GM12878 (cell line): ENCODE measurements at regions not wholly inside any gene's neighbourhood (a gene's known extent, or its start where the extent isn't known, plus 50 kb on each side); places are given as distances from the start of the nearest gene placed in this dataset.

Experiments used
- ATAC-seq: fragments of 200-7000 bp; cut with Tn5 transposase; 3 replicates; pipeline ENCODE4 v1.9.1; 2020; ENCODE audit warnings: mild to moderate bottlenecking, moderate library complexity
- BruUV-seq: library from RNA; stranded (reverse); fragments of 400-500 nt; replicated peaks from 2 replicates; lab custom pipeline; 2021; lab: Mats Ljungman, UMichigan
- CTCF ChIA-PET: fragments of 300-600 bp; sonication (Branson Sonifier 250); formaldehyde crosslinking; extraction: SDS; loops from one replicate; lab custom pipeline; 2021; ENCODE audit warnings: inconsistent platforms; lab: Yijun Ruan, JAX
- POLR2A ChIA-PET: fragments of 350-600 bp; formaldehyde crosslinking; extraction: SDS; loops from one replicate; lab custom pipeline; 2021; ENCODE audit warnings: inconsistent platforms; lab: Charles Lee
- RAD21 ChIA-PET: fragments of 300-600 bp; sonication (Branson Sonifier 250); formaldehyde crosslinking; loops from one replicate; lab custom pipeline; 2023; ENCODE audit warnings: antibody characterized with exemption; ENCODE audit not compliant: unreplicated experiment; lab: Charles Lee
- SMC1A ChIA-PET: fragments of 300-600 bp; sonication (Branson Sonifier 250); formaldehyde crosslinking; loops from one replicate; lab custom pipeline; 2023; ENCODE audit not compliant: unreplicated experiment, uncharacterized antibody; lab: Charles Lee
- DNase-seq: peaks from one replicate; pipeline ENCODE4 v3.0.0-alpha.2; 2011; ENCODE audit warnings: low read depth, low spot score
- FAIRE-seq: peaks from 3 replicates; lab custom pipeline; 2011; peaks lifted over from hg19 to GRCh38; lab: Jason Lieb, UNC
- H2AFZ ChIP-seq: 2 replicates; pipeline ENCODE4 v1.6.0; 2011; ENCODE audit warnings: low read depth, low read length, control low read depth; ENCODE audit not compliant: control insufficient read depth
- H3K27ac ChIP-seq: 2 replicates; pipeline ENCODE4 v1.5.1; 2011; ENCODE audit warnings: control low read depth; ENCODE audit not compliant: control insufficient read depth, insufficient read depth
- H3K27me3 ChIP-seq, 2 experiments: replicated peaks in 1 of 2; 2 replicates each; pipeline versions ENCODE4 v1.6.0 to v1.6.1; 2011; ENCODE audit warnings: low read length in 1 of 2; ENCODE audit not compliant: control insufficient read depth in 2 of 2, insufficient read depth in 2 of 2
- H3K36me3 ChIP-seq, 2 experiments: 2 replicates each; pipeline ENCODE4 v1.5.1; 2011; ENCODE audit warnings: low read length in 1 of 2; ENCODE audit not compliant: control insufficient read depth in 2 of 2, insufficient read depth in 2 of 2
- H3K4me1 ChIP-seq: 2 replicates; pipeline ENCODE4 v1.6.1; 2011; ENCODE audit warnings: mild to moderate bottlenecking, low read length, moderate library complexity, mixed read lengths; ENCODE audit not compliant: control insufficient read depth, insufficient read depth
- H3K4me2 ChIP-seq: 2 replicates; pipeline ENCODE4 v1.6.0; 2011; ENCODE audit warnings: control low read depth; ENCODE audit not compliant: control insufficient read depth, insufficient read depth
- H3K4me3 ChIP-seq: fragments of 200-600 bp; sonication (generic); 2 replicates; pipeline ENCODE4 v1.5.1; 2016
- H3K79me2 ChIP-seq: 2 replicates; pipeline ENCODE4 v1.6.0; 2011; ENCODE audit warnings: low read length; ENCODE audit not compliant: control insufficient read depth, insufficient read depth
- H3K9ac ChIP-seq: 2 replicates; pipeline ENCODE4 v1.8.0; 2011; ENCODE audit warnings: low read length, control low read depth, mixed read lengths; ENCODE audit not compliant: control insufficient read depth, insufficient read depth
- H3K9me3 ChIP-seq: replicated peaks from 3 replicates; pipeline ENCODE4 v1.5.1; 2011; ENCODE audit warnings: mild to moderate bottlenecking, low read length; ENCODE audit not compliant: control insufficient read depth, insufficient read depth
- H4K20me1 ChIP-seq: 2 replicates; pipeline ENCODE4 v1.6.0; 2011; ENCODE audit not compliant: control insufficient read depth, insufficient read depth
- BACH1 ChIP-seq: fragments of 450-650 bp; IDR thresholded peaks from 2 replicates; pipeline ENCODE4 v1.6.1; 2017; ENCODE audit warnings: mild to moderate bottlenecking, borderline replicate concordance
- CBX5 ChIP-seq: sonication (generic); IDR thresholded peaks from 2 replicates; pipeline ENCODE4 v1.6.1; 2016; ENCODE audit warnings: low read depth, moderate library complexity, mild to moderate bottlenecking, inconsistent platforms
- CREB1 ChIP-seq: IDR thresholded peaks from 2 replicates; pipeline ENCODE4 v1.6.1; 2012; ENCODE audit warnings: low read depth, mild to moderate bottlenecking, inconsistent platforms
- IKZF1 ChIP-seq: fragments of 450-650 bp; conservative IDR thresholded peaks from 2 replicates; pipeline ENCODE4 v1.6.1; 2017; ENCODE audit warnings: antibody characterized with exemption, mild to moderate bottlenecking
- MEF2B ChIP-seq: fragments of 450-650 bp; IDR thresholded peaks from 2 replicates; pipeline ENCODE4 v1.6.1; 2018; ENCODE audit warnings: mild to moderate bottlenecking, moderate library complexity; ENCODE audit not compliant: partially characterized antibody, poor library complexity, severe bottlenecking
- NR2F1 ChIP-seq: fragments of 450-650 bp; conservative IDR thresholded peaks from 2 replicates; pipeline ENCODE4 v1.6.1; 2017; ENCODE audit warnings: mild to moderate bottlenecking
- PAX8 ChIP-seq: fragments of 450-650 bp; IDR thresholded peaks from 2 replicates; pipeline ENCODE4 v1.6.1; 2017; ENCODE audit warnings: mild to moderate bottlenecking, moderate library complexity
- RBBP5 ChIP-seq: fragments of 200-600 bp; sonication (generic); conservative IDR thresholded peaks from 2 replicates; pipeline ENCODE4 v1.6.1; 2016
- RFX5 ChIP-seq: IDR thresholded peaks from 2 replicates; pipeline ENCODE4 v1.6.1; 2011; ENCODE audit warnings: low read depth, low read length, improper control_type of control experiment
- SUZ12 ChIP-seq: fragments of 200-600 bp; sonication (generic); IDR thresholded peaks from one replicate; pipeline ENCODE4 v1.6.1; 2018; ENCODE audit warnings: antibody characterized with exemption, mild to moderate bottlenecking; ENCODE audit not compliant: unreplicated experiment
- YY1 ChIP-seq: IDR thresholded peaks from 2 replicates; pipeline ENCODE4 v1.6.1; 2011; ENCODE audit warnings: low read depth, mild to moderate bottlenecking, low read length
- in situ Hi-C: fragments of 300-500 bp; cut with MboI; formaldehyde crosslinking; loops from 9 replicates; pipeline ENCODE4 v1.14.3; 2018; ENCODE audit warnings: mixed read lengths
- intact Hi-C: fragments of 100-400 bp; cut with micrococcal nuclease; formaldehyde crosslinking; loops from one replicate; pipeline ENCODE4 v1.14.2; 2022; ENCODE audit not compliant: unreplicated experiment
- TF ChIP-seq, protein P1 (sequence below): fragments of 450-650 bp; IDR thresholded peaks from 2 replicates; pipeline ENCODE4 v1.6.1; 2017; ENCODE audit warnings: mild to moderate bottlenecking, moderate library complexity
- TF ChIP-seq, protein P2 (sequence below): IDR thresholded peaks from 2 replicates; pipeline ENCODE4 v1.6.1; 2012; ENCODE audit warnings: low read depth, low read length, improper control_type of control experiment
- TF ChIP-seq, protein P3 (sequence below): fragments of 450-650 bp; conservative IDR thresholded peaks from 2 replicates; pipeline ENCODE4 v1.6.1; 2017; ENCODE audit warnings: mild to moderate bottlenecking, moderate library complexity
- TF ChIP-seq, protein P4 (sequence below), 3 experiments: IDR thresholded peaks in 2 of 3; conservative IDR thresholded peaks in 1 of 3; 2 replicates each; pipeline ENCODE4 v1.5.1; 2011; ENCODE audit warnings: low read depth in 3 of 3, low read length in 3 of 3, mild to moderate bottlenecking in 3 of 3, control low read depth in 2 of 3, moderate library complexity in 2 of 3, inconsistent platforms in 1 of 3, mixed read lengths in 1 of 3; ENCODE audit not compliant: control insufficient read depth in 2 of 3, insufficient read depth in 1 of 3; ENCODE audit errors: extremely low read depth in 1 of 3

DNA sequence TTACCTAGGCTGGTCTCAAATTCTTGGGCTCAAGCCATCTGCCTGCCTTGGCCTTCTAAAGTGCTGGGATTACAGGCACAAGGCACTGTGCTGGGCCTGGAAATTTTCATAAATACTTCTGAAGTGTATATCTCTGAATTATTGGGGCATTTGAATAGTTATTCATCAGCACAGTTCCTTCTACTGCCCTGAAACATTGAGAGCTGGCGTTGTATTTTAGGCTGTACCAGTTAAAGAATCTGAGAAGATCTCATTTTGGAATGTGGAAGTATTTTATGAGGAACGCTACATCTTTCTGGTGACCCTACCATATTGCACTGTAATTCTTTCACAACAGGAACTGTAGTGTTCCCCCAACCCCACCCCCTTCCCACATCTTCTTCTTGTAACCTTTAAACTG, 349.0 kb upstream of the RGS6 start (continued):
- TF ChIP-seq, protein P1, sequence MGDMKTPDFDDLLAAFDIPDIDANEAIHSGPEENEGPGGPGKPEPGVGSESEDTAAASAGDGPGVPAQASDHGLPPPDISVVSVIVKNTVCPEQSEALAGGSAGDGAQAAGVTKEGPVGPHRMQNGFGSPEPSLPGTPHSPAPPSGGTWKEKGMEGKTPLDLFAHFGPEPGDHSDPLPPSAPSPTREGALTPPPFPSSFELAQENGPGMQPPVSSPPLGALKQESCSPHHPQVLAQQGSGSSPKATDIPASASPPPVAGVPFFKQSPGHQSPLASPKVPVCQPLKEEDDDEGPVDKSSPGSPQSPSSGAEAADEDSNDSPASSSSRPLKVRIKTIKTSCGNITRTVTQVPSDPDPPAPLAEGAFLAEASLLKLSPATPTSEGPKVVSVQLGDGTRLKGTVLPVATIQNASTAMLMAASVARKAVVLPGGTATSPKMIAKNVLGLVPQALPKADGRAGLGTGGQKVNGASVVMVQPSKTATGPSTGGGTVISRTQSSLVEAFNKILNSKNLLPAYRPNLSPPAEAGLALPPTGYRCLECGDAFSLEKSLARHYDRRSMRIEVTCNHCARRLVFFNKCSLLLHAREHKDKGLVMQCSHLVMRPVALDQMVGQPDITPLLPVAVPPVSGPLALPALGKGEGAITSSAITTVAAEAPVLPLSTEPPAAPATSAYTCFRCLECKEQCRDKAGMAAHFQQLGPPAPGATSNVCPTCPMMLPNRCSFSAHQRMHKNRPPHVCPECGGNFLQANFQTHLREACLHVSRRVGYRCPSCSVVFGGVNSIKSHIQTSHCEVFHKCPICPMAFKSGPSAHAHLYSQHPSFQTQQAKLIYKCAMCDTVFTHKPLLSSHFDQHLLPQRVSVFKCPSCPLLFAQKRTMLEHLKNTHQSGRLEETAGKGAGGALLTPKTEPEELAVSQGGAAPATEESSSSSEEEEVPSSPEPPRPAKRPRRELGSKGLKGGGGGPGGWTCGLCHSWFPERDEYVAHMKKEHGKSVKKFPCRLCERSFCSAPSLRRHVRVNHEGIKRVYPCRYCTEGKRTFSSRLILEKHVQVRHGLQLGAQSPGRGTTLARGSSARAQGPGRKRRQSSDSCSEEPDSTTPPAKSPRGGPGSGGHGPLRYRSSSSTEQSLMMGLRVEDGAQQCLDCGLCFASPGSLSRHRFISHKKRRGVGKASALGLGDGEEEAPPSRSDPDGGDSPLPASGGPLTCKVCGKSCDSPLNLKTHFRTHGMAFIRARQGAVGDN = no peak
- no peak for TF ChIP-seq RBBP5
- TF ChIP-seq IKZF1 = no peak
- TF ChIP-seq RFX5 = no peak
- TF ChIP-seq, protein P2, sequence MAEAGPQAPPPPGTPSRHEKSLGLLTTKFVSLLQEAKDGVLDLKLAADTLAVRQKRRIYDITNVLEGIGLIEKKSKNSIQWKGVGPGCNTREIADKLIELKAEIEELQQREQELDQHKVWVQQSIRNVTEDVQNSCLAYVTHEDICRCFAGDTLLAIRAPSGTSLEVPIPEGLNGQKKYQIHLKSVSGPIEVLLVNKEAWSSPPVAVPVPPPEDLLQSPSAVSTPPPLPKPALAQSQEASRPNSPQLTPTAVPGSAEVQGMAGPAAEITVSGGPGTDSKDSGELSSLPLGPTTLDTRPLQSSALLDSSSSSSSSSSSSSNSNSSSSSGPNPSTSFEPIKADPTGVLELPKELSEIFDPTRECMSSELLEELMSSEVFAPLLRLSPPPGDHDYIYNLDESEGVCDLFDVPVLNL = no peak
- no peak for TF ChIP-seq YY1

DNA sequence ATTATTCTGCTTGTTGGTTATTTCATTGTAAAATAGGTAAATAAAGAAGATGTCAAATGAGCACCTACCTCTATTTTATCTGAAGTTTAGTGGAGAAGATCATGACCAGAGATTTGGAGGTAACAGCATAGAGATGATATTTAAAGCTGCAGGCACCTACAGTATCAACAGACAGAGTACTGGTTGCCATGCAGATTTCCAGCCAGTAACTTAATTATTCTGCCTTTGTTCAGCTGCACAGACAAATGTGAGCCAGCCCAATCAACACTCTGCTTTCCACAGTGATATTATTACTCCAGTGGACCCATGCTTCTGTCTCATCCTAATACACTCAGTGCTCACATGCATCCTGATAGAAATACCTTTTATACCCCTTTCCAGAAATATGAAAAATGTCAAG, 348.5 kb upstream of the RGS6 start:
- Histone ChIP-seq H3K27me3 (no peaks in the 10 kb centered on the region), H3K4me3 (no peak overlapping the region), H3K4me2 (no peak overlapping the region), H3K36me3 (peaks cover 0 to 5% of the 10 kb centered on the region in 2 experiments; a peak in 3 of 4 replicates), H2AFZ (no peak overlapping the region), H3K27ac (no peak overlapping the region), H3K4me1 (no peaks in the 10 kb centered on the region)
- CTCF ChIA-PET = interaction anchor here (0.6 to 2.6 kb wide), 2 partner anchors 7 to 25 kb away, joined by 3 to 12 read pairs; no protein-coding TSS in a partner anchor
- intact Hi-C loops (no loop called here), in situ Hi-C loops (no loop called here)
- no peak for ATAC-seq
- TF ChIP-seq BACH1 (no peak), CBX5 (no peak), MEF2B (no peak), SUZ12 (no peak), PAX8 (no peak), CREB1 (no peak), NR2F1 (no peak)
- TF ChIP-seq, protein P3, sequence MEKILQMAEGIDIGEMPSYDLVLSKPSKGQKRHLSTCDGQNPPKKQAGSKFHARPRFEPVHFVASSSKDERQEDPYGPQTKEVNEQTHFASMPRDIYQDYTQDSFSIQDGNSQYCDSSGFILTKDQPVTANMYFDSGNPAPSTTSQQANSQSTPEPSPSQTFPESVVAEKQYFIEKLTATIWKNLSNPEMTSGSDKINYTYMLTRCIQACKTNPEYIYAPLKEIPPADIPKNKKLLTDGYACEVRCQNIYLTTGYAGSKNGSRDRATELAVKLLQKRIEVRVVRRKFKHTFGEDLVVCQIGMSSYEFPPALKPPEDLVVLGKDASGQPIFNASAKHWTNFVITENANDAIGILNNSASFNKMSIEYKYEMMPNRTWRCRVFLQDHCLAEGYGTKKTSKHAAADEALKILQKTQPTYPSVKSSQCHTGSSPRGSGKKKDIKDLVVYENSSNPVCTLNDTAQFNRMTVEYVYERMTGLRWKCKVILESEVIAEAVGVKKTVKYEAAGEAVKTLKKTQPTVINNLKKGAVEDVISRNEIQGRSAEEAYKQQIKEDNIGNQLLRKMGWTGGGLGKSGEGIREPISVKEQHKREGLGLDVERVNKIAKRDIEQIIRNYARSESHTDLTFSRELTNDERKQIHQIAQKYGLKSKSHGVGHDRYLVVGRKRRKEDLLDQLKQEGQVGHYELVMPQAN = no peak
- TF ChIP-seq, protein P4, sequence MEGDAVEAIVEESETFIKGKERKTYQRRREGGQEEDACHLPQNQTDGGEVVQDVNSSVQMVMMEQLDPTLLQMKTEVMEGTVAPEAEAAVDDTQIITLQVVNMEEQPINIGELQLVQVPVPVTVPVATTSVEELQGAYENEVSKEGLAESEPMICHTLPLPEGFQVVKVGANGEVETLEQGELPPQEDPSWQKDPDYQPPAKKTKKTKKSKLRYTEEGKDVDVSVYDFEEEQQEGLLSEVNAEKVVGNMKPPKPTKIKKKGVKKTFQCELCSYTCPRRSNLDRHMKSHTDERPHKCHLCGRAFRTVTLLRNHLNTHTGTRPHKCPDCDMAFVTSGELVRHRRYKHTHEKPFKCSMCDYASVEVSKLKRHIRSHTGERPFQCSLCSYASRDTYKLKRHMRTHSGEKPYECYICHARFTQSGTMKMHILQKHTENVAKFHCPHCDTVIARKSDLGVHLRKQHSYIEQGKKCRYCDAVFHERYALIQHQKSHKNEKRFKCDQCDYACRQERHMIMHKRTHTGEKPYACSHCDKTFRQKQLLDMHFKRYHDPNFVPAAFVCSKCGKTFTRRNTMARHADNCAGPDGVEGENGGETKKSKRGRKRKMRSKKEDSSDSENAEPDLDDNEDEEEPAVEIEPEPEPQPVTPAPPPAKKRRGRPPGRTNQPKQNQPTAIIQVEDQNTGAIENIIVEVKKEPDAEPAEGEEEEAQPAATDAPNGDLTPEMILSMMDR (IDR thresholded peaks at IDR 0.05 in 2 of 3, conservative IDR thresholded peaks at IDR 0.05 in 1 of 3; ENCODE audit: control insufficient read depth in 2 of 3, extremely low read depth in 1 of 3, insufficient read depth in 1 of 3, low read depth in 3 of 3, low read length in 3 of 3) = no peak
- TF ChIP-seq, all 136 proteins: peak for 0
- Histone ChIP-seq H4K20me1 (no peaks in the 10 kb centered on the region), H3K9me3 (no peaks in the 10 kb centered on the region), H3K79me2 (peaks cover 9% of the 10 kb centered on the region), H3K9ac (no peak overlapping the region)
- FAIRE-seq = no peak
- ChIA-PET RAD21 (interaction anchor here (0.9 to 1.6 kb wide), 2 partner anchors 8 to 86 kb away, joined by 3 read pairs; no protein-coding TSS in a partner anchor), SMC1A (interaction anchor here (1.0 to 3.1 kb wide), 4 partner anchors 8 to 30 kb away, joined by 3 to 28 read pairs (median 8); no protein-coding TSS in a partner anchor), POLR2A (no interaction called here)
- BruUV-seq = no TSS peak
- no peak for DNase-seq
